Bronchial epithelial cell (primary cell): ENCODE measurements at regions not wholly inside any gene's neighbourhood (a gene's known extent, or its start where the extent isn't known, plus 50 kb on each side); places are given as distances from the start of the nearest gene placed in this dataset.

Experiments
- DNase-seq: peaks from one replicate; pipeline ENCODE4 v3.0.0-alpha.2; 2010; ENCODE audit warnings: low read depth
- FAIRE-seq: peaks from 2 replicates; lab custom pipeline; 2011; peaks lifted over from hg19 to GRCh38; lab: Jason Lieb, UNC
- H3K27me3 ChIP-seq: 2 replicates; pipeline ENCODE4 v1.5.1; 2011; ENCODE audit warnings: low read length; ENCODE audit not compliant: control insufficient read depth, insufficient read depth
- H3K36me3 ChIP-seq: 2 replicates; pipeline ENCODE4 v1.5.1; 2011; ENCODE audit warnings: low read length; ENCODE audit not compliant: control insufficient read depth, insufficient read depth
- H3K4me3 ChIP-seq: 2 replicates; pipeline ENCODE4 v1.5.1; 2011; ENCODE audit warnings: mild to moderate bottlenecking, low read depth, low read length, control low read depth
- CTCF ChIP-seq: IDR thresholded peaks from 2 replicates; pipeline ENCODE4 v1.5.1; 2011; ENCODE audit warnings: mild to moderate bottlenecking, moderate library complexity, low read length, control low read depth, inconsistent platforms; ENCODE audit not compliant: insufficient read depth, severe bottlenecking

DNA sequence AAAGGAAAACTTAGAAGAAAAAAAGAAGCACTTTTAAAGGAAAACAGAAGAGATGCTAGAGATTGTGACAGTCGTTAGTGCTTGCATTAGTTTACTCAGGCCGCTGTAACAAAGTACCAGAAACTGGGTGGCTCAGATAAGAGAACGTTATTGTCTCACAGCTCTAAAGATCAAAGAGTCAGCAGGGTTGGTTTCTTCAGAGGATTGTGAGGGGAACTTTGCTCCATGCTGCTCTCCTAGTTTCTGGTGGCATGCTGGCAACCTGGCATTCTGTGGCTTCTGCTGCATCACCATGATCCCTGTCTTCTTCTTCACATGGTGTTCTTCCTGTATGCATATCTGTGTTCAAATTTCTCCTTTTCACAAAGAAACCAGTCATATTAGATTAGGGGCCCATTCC lies 119.4 kb upstream of the PLEKHA5 start:
- H3K36me3 ChIP-seq, result no peaks in the 10 kb centered on the region
- H3K27me3 ChIP-seq, result no peaks in the 10 kb centered on the region
- DNase-seq, result no peak
- FAIRE-seq, result no peak
- no peak for TF ChIP-seq CTCF
- H3K4me3 ChIP-seq, result no peak overlapping the region

DNA sequence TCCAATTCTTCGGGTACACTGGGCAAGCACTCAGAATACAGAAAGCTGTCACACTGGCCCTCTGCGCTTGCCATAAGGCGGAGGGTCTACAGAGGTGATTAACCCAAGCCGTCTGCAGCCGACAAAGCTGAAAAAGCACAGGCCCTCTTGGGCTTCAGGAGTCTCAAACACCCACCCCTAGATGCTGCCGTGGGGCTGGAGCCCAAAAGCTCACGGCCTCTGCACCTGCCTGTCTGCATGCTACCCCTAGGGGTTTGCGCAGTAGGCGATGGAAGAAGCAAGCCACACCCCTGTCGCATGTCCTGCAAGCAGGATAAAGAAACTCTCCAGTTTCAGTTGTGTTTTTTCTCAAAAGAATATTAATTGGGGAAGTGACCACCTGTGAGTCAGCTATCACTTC lies 118.8 kb upstream of the PLEKHA5 start:
- no peak overlapping the region for H3K4me3 ChIP-seq
- no peaks in the 10 kb centered on the region for H3K36me3 ChIP-seq
- FAIRE-seq (no peak), DNase-seq (no peak)
- no peak for TF ChIP-seq CTCF
- H3K27me3 ChIP-seq, result no peaks in the 10 kb centered on the region

GRCh38 chr12:19012965-19013364 lies 116.6 kb upstream of the PLEKHA5 start:
- FAIRE-seq (no peak), DNase-seq (peak; percentile 65)
- Histone ChIP-seq H3K36me3 (no peaks in the 10 kb centered on the region), H3K4me3 (no peak overlapping the region), H3K27me3 (no peaks in the 10 kb centered on the region)
- no peak for TF ChIP-seq CTCF

- H3K27me3 ChIP-seq, result no peaks in the 10 kb centered on the region
- H3K4me3 ChIP-seq, result no peak overlapping the region
- DNase-seq, result no peak
- H3K36me3 ChIP-seq, result no peaks in the 10 kb centered on the region
- TF ChIP-seq CTCF, result no peak
- no peak for FAIRE-seq
Observed at GRCh38 chr12:19014240-19014639, 115.3 kb upstream of the PLEKHA5 start.

DNA sequence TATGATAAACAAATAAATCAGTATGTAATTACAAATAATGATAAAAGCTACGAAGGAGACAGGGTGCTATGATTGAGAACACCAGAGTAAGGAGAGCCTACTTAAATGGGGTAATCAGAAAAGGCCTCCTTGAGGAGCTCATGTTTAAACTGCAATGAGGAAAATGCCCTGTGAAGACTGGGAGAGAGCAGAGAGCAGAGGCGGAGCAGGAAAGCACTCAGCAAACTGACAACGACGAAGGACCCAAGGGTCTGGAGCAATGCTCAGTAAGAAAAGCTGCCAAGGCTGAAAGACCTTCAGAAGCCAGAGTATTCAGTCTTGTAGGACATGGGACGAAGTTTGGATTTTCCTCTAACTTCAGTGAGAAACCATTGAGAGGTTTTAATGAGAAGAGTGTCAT lies 114.2 kb upstream of the PLEKHA5 start:
- no peak for FAIRE-seq

More for the DNA sequence above, 114.2 kb upstream of the PLEKHA5 start:
- DNase-seq, result no peak
- no peak overlapping the region for H3K4me3 ChIP-seq
- no peaks in the 10 kb centered on the region for H3K27me3 ChIP-seq
- no peak for TF ChIP-seq CTCF
- H3K36me3 ChIP-seq, result no peaks in the 10 kb centered on the region
